Middle frontal gyrus (tissue), 1 donor: ENCODE measurements at regions not wholly inside any gene's neighbourhood (a gene's known extent, or its start where the extent isn't known, plus 50 kb on each side); places are given as distances from the start of the nearest gene placed in this dataset.

Experiments used
- DNase-seq: peaks from one replicate; pipeline ENCODE4 v3.0.0-alpha.2; 2015; ENCODE audit warnings: low spot score; ENCODE audit errors: extremely low spot score

- no peak for DNase-seq
These were observed 726.5 kb downstream of the PTPRU start for GRCh38 chr1:29962831-29963247.

GRCh38 chr1:29962336-29962735 lies 726.0 kb downstream of the PTPRU start:
- DNase-seq, result no peak

GRCh38 chr1:29961293-29962059 lies 725.2 kb downstream of the PTPRU start:
- no peak for DNase-seq

GRCh38 chr1:29960876-29961275 lies 724.6 kb downstream of the PTPRU start:
- DNase-seq, result no peak

GRCh38 chr1:29960156-29960755 lies 723.9 kb downstream of the PTPRU start:
- DNase-seq, result no peak

GRCh38 chr1:29959356-29959755 lies 723.0 kb downstream of the PTPRU start:
- no peak for DNase-seq

GRCh38 chr1:29958271-29958670 lies 721.9 kb downstream of the PTPRU start:
- no peak for DNase-seq

GRCh38 chr1:29956349-29957030 lies 720.2 kb downstream of the PTPRU start:
- no peak for DNase-seq

- DNase-seq, result no peak
These were observed 718.3 kb downstream of the PTPRU start for GRCh38 chr1:29954591-29954990.

- DNase-seq, result no peak
These were observed 717.6 kb downstream of the PTPRU start for GRCh38 chr1:29953961-29954360.

GRCh38 chr1:29949676-29950075 lies 713.4 kb downstream of the PTPRU start:
- DNase-seq, result no peak

- no peak for DNase-seq
These were observed 712.3 kb downstream of the PTPRU start for GRCh38 chr1:29948581-29948980.

- DNase-seq, result no peak
These were observed 709.7 kb downstream of the PTPRU start for GRCh38 chr1:29946057-29946456.

- DNase-seq, result no peak
These were observed 709.1 kb downstream of the PTPRU start for GRCh38 chr1:29945426-29945825.

- no peak for DNase-seq
These were observed 708.1 kb downstream of the PTPRU start for GRCh38 chr1:29944253-29944905.

GRCh38 chr1:29943034-29943433 lies 706.7 kb downstream of the PTPRU start:
- no peak for DNase-seq

- no peak for DNase-seq
These were observed 702.8 kb downstream of the PTPRU start for GRCh38 chr1:29939079-29939478.

GRCh38 chr1:29937356-29937755 lies 701.0 kb downstream of the PTPRU start:
- DNase-seq, result no peak

- DNase-seq, result no peak
These were observed 699.8 kb downstream of the PTPRU start for GRCh38 chr1:29936031-29936544.

- no peak for DNase-seq
These were observed 698.0 kb downstream of the PTPRU start for GRCh38 chr1:29934255-29934772.

- no peak for DNase-seq
These were observed 696.7 kb downstream of the PTPRU start for GRCh38 chr1:29933067-29933466.

GRCh38 chr1:29932626-29933025 lies 696.3 kb downstream of the PTPRU start:
- DNase-seq, result no peak
